Fibroblast of mammary gland (primary cell): ENCODE measurements at regions not wholly inside any gene's neighbourhood (a gene's known extent, or its start where the extent isn't known, plus 50 kb on each side); places are given as distances from the start of the nearest gene placed in this dataset.
A peak's percentile ranks its signal among the peaks of the same experiment; 100 is the strongest.

Experiments used
- DNase-seq: peaks from one replicate; pipeline ENCODE4 v3.0.0-alpha.2; 2010; ENCODE audit warnings: low read depth
- H3K4me3 ChIP-seq: 2 replicates; pipeline ENCODE4 v1.5.1; 2011; ENCODE audit warnings: low read depth, mild to moderate bottlenecking, low read length, moderate library complexity; ENCODE audit not compliant: control insufficient read depth
- TF ChIP-seq, protein P1 (sequence below): conservative IDR thresholded peaks from 2 replicates; pipeline ENCODE4 v1.5.1; 2011; ENCODE audit warnings: low read depth, low read length, inconsistent platforms; ENCODE audit not compliant: control insufficient read depth, insufficient read depth

DNA sequence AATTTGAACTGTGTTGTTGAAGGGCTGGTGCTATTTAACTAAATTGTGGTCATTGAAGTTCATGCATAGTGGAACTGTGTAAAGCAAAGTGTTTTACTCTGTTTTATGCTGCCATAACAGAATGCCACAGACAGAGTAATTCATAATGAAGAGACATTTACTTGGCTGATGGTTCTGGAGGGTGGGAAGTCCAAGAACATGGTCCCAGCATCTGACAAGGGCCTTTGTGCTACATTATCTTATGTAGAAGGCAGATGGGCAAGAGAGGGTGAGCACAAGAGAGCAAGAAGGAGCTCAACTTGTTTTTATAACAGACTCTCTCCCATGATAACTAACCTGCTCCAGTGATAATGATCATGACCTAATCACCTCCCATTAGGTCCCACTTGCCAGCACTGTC is 101.9 kb upstream of the NR3C1 start:
- TF ChIP-seq, protein P1, sequence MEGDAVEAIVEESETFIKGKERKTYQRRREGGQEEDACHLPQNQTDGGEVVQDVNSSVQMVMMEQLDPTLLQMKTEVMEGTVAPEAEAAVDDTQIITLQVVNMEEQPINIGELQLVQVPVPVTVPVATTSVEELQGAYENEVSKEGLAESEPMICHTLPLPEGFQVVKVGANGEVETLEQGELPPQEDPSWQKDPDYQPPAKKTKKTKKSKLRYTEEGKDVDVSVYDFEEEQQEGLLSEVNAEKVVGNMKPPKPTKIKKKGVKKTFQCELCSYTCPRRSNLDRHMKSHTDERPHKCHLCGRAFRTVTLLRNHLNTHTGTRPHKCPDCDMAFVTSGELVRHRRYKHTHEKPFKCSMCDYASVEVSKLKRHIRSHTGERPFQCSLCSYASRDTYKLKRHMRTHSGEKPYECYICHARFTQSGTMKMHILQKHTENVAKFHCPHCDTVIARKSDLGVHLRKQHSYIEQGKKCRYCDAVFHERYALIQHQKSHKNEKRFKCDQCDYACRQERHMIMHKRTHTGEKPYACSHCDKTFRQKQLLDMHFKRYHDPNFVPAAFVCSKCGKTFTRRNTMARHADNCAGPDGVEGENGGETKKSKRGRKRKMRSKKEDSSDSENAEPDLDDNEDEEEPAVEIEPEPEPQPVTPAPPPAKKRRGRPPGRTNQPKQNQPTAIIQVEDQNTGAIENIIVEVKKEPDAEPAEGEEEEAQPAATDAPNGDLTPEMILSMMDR, result no peak
- no peak overlapping the region for H3K4me3 ChIP-seq

DNA sequence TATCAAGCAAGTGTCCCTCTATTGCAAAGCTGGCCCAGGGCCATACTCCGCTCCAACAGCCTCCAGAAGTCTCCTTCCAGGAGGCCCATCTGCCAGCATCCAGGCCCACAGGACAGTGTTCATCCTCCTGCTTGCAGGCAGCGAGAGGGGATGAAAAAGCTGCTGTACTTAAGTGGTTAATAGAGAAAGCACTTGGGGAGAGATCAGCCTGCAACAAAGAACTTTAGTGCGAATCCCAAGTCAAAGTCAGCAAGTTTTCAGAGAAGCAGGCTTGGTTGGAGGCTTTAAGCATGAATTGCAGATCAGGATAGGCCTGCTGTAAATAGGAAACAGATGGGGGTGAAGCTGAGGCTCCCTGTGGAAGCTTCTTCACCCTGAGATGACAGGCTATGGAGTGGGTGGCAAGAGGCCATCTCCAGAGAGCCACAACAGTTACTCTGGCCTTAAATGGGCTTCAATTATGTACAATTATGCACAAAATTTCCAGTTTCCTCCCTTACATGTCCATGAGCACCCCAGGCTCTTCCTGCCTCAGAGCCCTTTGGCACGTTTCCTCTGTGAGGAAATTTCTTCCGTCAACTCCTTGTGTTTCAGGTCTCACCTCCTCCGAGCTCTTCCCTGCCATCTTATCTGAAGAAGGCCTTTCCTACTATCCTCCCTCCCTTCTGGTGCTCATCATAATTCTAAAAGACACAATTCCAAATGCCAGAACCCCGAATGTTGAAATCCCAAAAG is 98.0 kb upstream of the NR3C1 start:
- no peak overlapping the region for H3K4me3 ChIP-seq
- TF ChIP-seq, protein P1, result no peak
- peak; percentile 66 for DNase-seq

More for the DNA sequence above, 101.9 kb upstream of the NR3C1 start:
- no peak for DNase-seq

DNA sequence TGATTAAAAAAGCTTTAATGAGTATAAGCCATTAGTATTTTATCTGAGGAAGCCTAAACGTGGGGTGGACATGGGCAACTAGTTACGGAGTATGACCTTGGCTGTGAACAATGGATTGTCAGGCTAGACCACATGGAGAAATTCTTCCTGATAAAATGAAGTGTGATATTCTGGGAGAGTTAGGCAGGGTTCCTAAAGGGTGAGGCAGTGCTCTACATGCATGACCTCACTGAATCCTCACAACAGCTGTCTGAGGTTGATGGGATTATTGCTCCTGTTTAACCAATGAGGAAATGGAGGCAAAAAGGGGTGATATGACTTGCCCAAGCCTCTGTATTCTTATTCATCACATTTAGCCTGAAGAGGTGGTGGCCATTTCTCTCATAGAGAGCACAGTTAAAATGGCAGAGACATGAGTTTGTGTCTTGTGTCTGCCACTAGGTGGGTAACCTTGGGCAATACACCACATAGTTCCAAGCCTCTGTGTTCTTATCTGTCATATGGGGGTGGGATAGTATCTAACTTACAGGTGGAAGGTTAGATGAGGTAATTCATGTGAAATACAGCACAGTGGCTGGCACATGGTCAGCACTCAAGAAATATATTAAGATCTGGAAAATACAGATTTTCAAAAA is 96.1 kb upstream of the NR3C1 start:
- TF ChIP-seq, protein P1, result no peak
- no peak for DNase-seq

DNA sequence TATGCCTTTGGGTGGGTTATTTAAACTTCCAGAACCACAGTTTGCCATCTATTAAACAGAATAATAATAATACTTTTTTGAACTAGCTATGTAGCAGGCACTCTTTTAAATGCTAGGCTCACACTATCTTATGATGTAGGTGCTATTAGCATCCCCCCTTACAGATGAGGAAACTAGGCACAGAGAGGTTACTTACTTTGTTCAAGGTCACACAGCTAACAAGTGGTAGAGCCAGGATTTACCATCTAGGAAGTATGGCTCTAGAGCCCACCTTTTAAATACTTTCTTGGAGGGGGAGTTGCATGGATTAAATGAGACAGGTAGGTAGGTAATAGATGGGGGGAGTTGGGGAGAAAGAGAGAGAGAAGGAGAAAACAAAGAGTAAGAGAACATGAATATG is 95.3 kb upstream of the NR3C1 start:
- no peak for DNase-seq
- TF ChIP-seq, protein P1, result no peak
- no peak overlapping the region for H3K4me3 ChIP-seq

More for the DNA sequence above, 96.1 kb upstream of the NR3C1 start:
- H3K4me3 ChIP-seq, result no peak overlapping the region

DNA sequence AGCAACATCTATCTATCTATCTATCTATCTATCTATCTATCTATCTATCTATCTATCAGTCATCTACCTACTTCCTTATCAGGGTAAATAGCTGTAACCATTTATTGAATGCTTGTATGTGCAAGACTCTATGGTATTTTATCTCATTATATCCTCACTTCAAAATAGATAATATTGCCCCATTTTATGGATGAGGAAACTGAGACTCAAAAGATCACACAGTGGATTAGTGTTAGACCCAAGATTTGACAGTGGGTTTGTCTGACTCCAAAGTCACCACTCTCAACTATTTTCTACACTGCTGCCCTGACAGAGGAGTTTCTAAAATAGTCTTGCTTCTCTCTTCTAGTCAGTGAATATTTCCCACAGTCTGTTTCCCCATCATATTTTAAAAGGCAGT is 94.3 kb upstream of the NR3C1 start:
- TF ChIP-seq, protein P1, result no peak
- DNase-seq, result no peak

DNA sequence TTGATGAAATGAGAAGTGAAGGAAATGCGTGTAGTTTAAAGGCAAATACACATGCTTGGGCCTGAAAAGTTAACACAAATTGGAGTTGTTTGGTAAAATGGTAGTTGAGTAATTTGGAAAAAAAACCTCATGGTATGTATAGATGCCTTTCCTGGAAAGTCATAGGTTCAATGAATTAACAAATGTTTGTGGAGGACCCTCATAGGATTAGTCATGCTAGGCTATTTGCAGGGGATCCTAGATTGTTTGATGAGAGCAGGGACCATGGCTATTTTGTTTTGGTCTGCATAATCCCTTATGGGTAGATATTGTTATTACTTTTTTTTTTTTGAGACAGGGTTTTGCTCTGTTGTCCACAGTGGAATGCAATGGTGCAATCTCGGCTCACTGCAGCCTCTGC is 93.5 kb upstream of the NR3C1 start:
- DNase-seq, result no peak
- no peak overlapping the region for H3K4me3 ChIP-seq
- TF ChIP-seq, protein P1, result no peak

More for the DNA sequence above, 94.3 kb upstream of the NR3C1 start:
- H3K4me3 ChIP-seq, result no peak overlapping the region
